Activated CD4-positive, alpha-beta memory T cell treated with anti-CD3 and anti-CD28 coated beads for 36 hours (primary cell): ENCODE measurements at regions not wholly inside any gene's neighbourhood (a gene's known extent, or its start where the extent isn't known, plus 50 kb on each side); places are given as distances from the start of the nearest gene placed in this dataset.

Experiments
- CTCF ChIA-PET: fragments of 350-600 bp; sonication (Branson Sonifier 250); formaldehyde crosslinking; loops from one replicate; lab custom pipeline; 2021; ENCODE audit warnings: antibody characterized with exemption, inconsistent platforms; lab: Charles Lee
- POLR2A ChIA-PET: fragments of 350-600 bp; sonication (Branson Sonifier 250); formaldehyde crosslinking; loops from one replicate; lab custom pipeline; 2021; ENCODE audit warnings: antibody characterized with exemption; lab: Charles Lee
- DNase-seq: peaks from one replicate; pipeline ENCODE4 v3.0.0-alpha.2; 2020
- H3K27ac Mint-ChIP-seq: one replicate; pipeline ENCODE4 v1.8.0; 2021; ENCODE audit warnings: mixed read lengths
- H3K27me3 Mint-ChIP-seq: one replicate; pipeline ENCODE4 v1.8.0; 2021; ENCODE audit warnings: mixed read lengths
- H3K36me3 Mint-ChIP-seq: one replicate; pipeline ENCODE4 v1.8.0; 2021; ENCODE audit warnings: mixed read lengths
- H3K4me1 Mint-ChIP-seq: one replicate; pipeline ENCODE4 v1.8.0; 2021; ENCODE audit warnings: low read depth, mixed read lengths
- H3K4me3 Mint-ChIP-seq: one replicate; pipeline ENCODE4 v1.8.0; 2021; ENCODE audit warnings: mild to moderate bottlenecking, mixed read lengths
- H3K9me3 Mint-ChIP-seq: one replicate; pipeline ENCODE4 v1.8.0; 2021; ENCODE audit warnings: mixed read lengths
- intact Hi-C: fragments of 100-400 bp; cut with micrococcal nuclease; formaldehyde crosslinking; loops from one replicate; pipeline ENCODE4 v1.15.1; 2023

DNA sequence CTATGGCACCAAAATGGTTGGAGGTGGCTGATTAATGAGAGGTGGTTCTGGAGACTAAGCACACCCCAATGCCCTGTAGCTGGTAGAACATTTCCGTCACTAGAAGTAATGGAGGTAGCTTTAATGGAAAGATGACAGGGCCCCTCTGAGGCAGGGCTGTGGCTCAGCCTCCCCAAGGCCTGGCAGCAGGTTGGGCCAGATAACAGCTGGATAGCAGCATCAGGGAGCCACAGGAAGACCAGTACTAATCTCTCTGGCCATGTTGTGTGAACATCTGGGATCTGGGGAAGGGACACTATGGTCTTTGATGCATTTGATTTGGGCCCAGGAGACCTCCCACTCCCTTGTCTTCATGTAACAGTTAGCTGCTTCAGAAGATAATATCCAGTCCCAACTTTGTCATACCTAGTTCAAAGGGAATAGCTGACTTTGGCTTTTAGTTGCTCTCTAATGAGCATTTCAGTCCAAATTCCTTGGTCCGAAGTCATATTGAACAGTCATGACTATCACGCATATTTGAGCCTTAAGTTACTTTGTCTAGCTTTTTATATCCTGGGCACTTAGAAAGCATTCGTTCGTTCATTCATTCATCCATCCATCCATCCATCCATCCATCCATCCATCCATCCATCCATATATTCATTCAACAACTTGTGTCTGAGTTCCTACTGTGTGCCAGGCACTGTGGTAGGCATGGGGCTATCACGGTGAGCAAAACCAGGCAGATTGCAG lies 53.0 kb upstream of the LMO2 start:
- Mint-ChIP-seq H3K9me3 (no peaks in the 10 kb centered on the region), H3K4me3 (no peak overlapping the region), H3K27ac (no peak overlapping the region), H3K36me3 (no peaks in the 10 kb centered on the region), H3K27me3 (peaks cover 4% of the 10 kb centered on the region), H3K4me1 (no peaks in the 10 kb centered on the region)
- no peak for DNase-seq
- ChIA-PET POLR2A (no interaction called here), CTCF (no interaction called here)
- intact Hi-C loops = no loop called here

DNA sequence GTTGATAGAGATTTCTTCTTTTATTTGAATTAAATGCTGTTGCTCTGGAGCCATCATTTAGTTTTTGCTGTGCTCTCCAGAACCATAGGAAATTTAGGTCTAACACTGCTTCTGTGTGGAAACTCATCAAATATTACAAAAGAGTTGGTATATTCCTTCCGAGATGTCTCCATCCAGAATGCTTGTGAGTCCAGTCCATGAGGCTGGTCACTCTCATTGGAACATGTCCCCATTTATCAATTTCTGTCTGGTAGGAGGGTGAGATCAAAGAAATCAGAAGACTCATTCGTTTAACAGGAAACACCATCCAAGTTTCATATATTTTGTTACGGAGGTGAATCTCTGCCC lies 52.4 kb upstream of the LMO2 start:
- Mint-ChIP-seq H3K27ac (no peak overlapping the region), H3K4me1 (no peaks in the 10 kb centered on the region), H3K36me3 (no peaks in the 10 kb centered on the region), H3K9me3 (no peaks in the 10 kb centered on the region), H3K27me3 (peaks cover 4% of the 10 kb centered on the region), H3K4me3 (no peak overlapping the region)
- no peak for DNase-seq
- ChIA-PET CTCF (no interaction called here), POLR2A (no interaction called here)
- intact Hi-C loops = no loop called here

DNA sequence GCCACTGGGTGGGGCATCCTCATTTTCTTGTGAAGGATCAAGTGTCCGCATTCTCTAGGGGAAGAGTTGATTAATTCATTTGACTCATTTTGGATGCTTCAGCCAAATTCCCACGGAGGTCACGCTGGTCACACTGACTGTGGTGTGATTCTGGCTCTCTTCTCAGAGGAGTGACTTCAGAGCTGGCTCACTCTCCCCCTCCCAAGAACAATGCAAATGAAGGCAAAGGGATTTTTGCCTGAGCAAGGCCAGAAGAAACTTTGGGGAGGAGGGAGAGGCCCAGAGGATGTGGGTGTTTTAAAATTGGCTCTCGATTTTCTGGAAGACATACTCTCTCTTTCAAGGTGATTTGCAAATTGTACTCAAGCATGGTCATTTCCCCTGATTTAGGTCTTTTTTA lies 51.1 kb upstream of the LMO2 start:
- H3K4me3 Mint-ChIP-seq = no peak overlapping the region
- intact Hi-C loops = no loop called here
- ChIA-PET POLR2A (no interaction called here), CTCF (no interaction called here)
- no peaks in the 10 kb centered on the region for H3K9me3 Mint-ChIP-seq
- DNase-seq = no peak
- no peak overlapping the region for H3K27ac Mint-ChIP-seq
- no peaks in the 10 kb centered on the region for H3K4me1 Mint-ChIP-seq
- H3K27me3 Mint-ChIP-seq = no peaks in the 10 kb centered on the region
- H3K36me3 Mint-ChIP-seq = no peaks in the 10 kb centered on the region

DNA sequence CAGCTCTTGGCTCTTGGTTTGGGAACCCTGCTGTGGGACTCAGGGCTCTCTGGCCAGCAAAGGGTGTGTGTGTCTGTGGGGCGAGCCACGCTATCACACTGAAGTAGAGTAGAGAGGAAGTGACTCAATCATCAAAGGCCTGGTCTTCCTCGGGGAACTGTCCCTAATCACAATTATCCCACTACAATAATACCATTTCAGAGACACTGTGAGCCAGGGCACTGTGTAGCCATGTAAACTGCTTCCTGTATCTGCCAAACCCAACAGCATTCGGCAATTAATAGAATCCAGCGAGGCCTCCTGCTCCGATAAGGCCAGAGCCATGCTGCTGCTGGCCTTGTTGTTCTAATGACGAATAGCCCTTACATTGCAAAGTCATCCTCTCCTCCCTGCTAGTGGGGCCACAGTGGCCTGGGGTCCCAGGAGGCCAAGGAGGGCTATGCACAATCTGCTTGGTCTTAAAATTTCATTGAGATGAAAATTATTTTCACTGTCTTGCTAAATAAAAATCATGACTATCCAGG lies 49.8 kb upstream of the LMO2 start:
- Mint-ChIP-seq H3K4me3 (no peak overlapping the region), H3K36me3 (no peaks in the 10 kb centered on the region), H3K27ac (no peak overlapping the region), H3K27me3 (peaks cover 1% of the 10 kb centered on the region), H3K9me3 (no peaks in the 10 kb centered on the region), H3K4me1 (no peaks in the 10 kb centered on the region)
- intact Hi-C loops = no loop called here
- ChIA-PET POLR2A (no interaction called here), CTCF (no interaction called here)
- no peak for DNase-seq
